Jurkat, Clone E6-1 (cell line): ENCODE measurements at regions not wholly inside any gene's neighbourhood (a gene's known extent, or its start where the extent isn't known, plus 50 kb on each side); places are given as distances from the start of the nearest gene placed in this dataset.

Experiments
- DNase-seq: peaks from one replicate; pipeline ENCODE4 v3.0.0-alpha.2; 2011; ENCODE audit warnings: low read depth, low spot score
- H3K4me3 ChIP-seq: 2 replicates; pipeline ENCODE4 v1.5.1; 2011; ENCODE audit warnings: mild to moderate bottlenecking, low read length, control low read depth, moderate library complexity

GRCh38 chr20:57804470-57805250 is 94.8 kb upstream of the PMEPA1 start:
- H3K4me3 ChIP-seq = no peak overlapping the region
- DNase-seq = no peak

- DNase-seq = no peak
- no peak overlapping the region for H3K4me3 ChIP-seq
Observed at GRCh38 chr20:57803508-57804005, 93.7 kb upstream of the PMEPA1 start.

- H3K4me3 ChIP-seq = no peak overlapping the region
Observed at GRCh38 chr20:57802765-57803507, 93.1 kb upstream of the PMEPA1 start.

GRCh38 chr20:57801581-57801980 is 91.8 kb upstream of the PMEPA1 start:
- no peak for DNase-seq
- H3K4me3 ChIP-seq = no peak overlapping the region

More at GRCh38 chr20:57802765-57803507, 93.1 kb upstream of the PMEPA1 start:
- DNase-seq = no peak

GRCh38 chr20:57800791-57801430 is 91.1 kb upstream of the PMEPA1 start:
- H3K4me3 ChIP-seq = no peak overlapping the region
- DNase-seq = no peak

- H3K4me3 ChIP-seq = no peak overlapping the region
- no peak for DNase-seq
Observed at GRCh38 chr20:57797401-57797800, 87.6 kb upstream of the PMEPA1 start.

- DNase-seq = no peak
Observed at GRCh38 chr20:57795977-57796560, 86.3 kb upstream of the PMEPA1 start.

GRCh38 chr20:57795342-57795697 is 85.5 kb upstream of the PMEPA1 start:
- no peak for DNase-seq
- H3K4me3 ChIP-seq = no peak overlapping the region

More at GRCh38 chr20:57795977-57796560, 86.3 kb upstream of the PMEPA1 start:
- H3K4me3 ChIP-seq = no peak overlapping the region

- no peak for DNase-seq
- no peak overlapping the region for H3K4me3 ChIP-seq
Observed at GRCh38 chr20:57794600-57795341, 85.0 kb upstream of the PMEPA1 start.

- H3K4me3 ChIP-seq = no peak overlapping the region
- no peak for DNase-seq
Observed at GRCh38 chr20:57794036-57794435, 84.2 kb upstream of the PMEPA1 start.

GRCh38 chr20:57793421-57793820 is 83.6 kb upstream of the PMEPA1 start:
- H3K4me3 ChIP-seq = no peak overlapping the region
- no peak for DNase-seq

- DNase-seq = no peak
- H3K4me3 ChIP-seq = no peak overlapping the region
Observed at GRCh38 chr20:57792386-57793080, 82.7 kb upstream of the PMEPA1 start.

GRCh38 chr20:57791966-57792365 is 82.2 kb upstream of the PMEPA1 start:
- H3K4me3 ChIP-seq = no peak overlapping the region
- DNase-seq = no peak

GRCh38 chr20:57791178-57791962 is 81.6 kb upstream of the PMEPA1 start:
- no peak for DNase-seq

GRCh38 chr20:57790176-57790575 is 80.4 kb upstream of the PMEPA1 start:
- H3K4me3 ChIP-seq = no peak overlapping the region
- no peak for DNase-seq

More at GRCh38 chr20:57791178-57791962, 81.6 kb upstream of the PMEPA1 start:
- no peak overlapping the region for H3K4me3 ChIP-seq

GRCh38 chr20:57788936-57789613 is 79.3 kb upstream of the PMEPA1 start:
- DNase-seq = no peak
- no peak overlapping the region for H3K4me3 ChIP-seq
